Astrocyte (in vitro differentiated cells and primary cell): ENCODE measurements at regions not wholly inside any gene's neighbourhood (a gene's known extent, or its start where the extent isn't known, plus 50 kb on each side); places are given as distances from the start of the nearest gene placed in this dataset.

Experiments
- DNase-seq: peaks from one replicate; pipeline ENCODE4 v3.0.0-alpha.2; 2010; ENCODE audit warnings: low read depth
- FAIRE-seq: peaks from 2 replicates; lab custom pipeline; 2011; peaks lifted over from hg19 to GRCh38; lab: Jason Lieb, UNC
- H2AFZ ChIP-seq: 2 replicates; pipeline ENCODE4 v1.6.0; 2012; ENCODE audit warnings: low read depth, low read length, inconsistent platforms
- H3K27ac ChIP-seq: 2 replicates; pipeline ENCODE4 v1.5.1; 2011; ENCODE audit warnings: low read depth, low read length, inconsistent platforms
- H3K27me3 ChIP-seq: 2 replicates; pipeline ENCODE4 v1.6.0; 2011; ENCODE audit warnings: low read length, inconsistent platforms; ENCODE audit not compliant: insufficient read depth
- H3K36me3 ChIP-seq: 2 replicates; pipeline ENCODE4 v1.5.1; 2011; ENCODE audit warnings: low read length, inconsistent platforms; ENCODE audit not compliant: insufficient read depth
- H3K4me1 ChIP-seq: 2 replicates; pipeline ENCODE4 v1.5.1; 2011; ENCODE audit warnings: low read length, inconsistent platforms; ENCODE audit not compliant: insufficient read depth
- H3K4me2 ChIP-seq: 2 replicates; pipeline ENCODE4 v1.6.0; 2012; ENCODE audit warnings: low read length, inconsistent platforms
- H3K4me3 ChIP-seq: 2 replicates; pipeline ENCODE4 v1.5.1; 2011; ENCODE audit warnings: low read depth, mild to moderate bottlenecking, low read length, inconsistent platforms; ENCODE audit not compliant: insufficient read depth
- H3K79me2 ChIP-seq: 2 replicates; pipeline ENCODE4 v1.6.0; 2012; ENCODE audit warnings: mild to moderate bottlenecking, low read length, inconsistent platforms; ENCODE audit not compliant: insufficient read depth
- H3K9ac ChIP-seq: 2 replicates; pipeline ENCODE4 v1.6.0; 2012; ENCODE audit warnings: mild to moderate bottlenecking, low read length, inconsistent platforms
- H3K9me3 ChIP-seq: 2 replicates; pipeline ENCODE4 v1.5.1; 2012; ENCODE audit warnings: low read depth, mild to moderate bottlenecking, low read length, inconsistent platforms; ENCODE audit not compliant: insufficient read depth
- H4K20me1 ChIP-seq: 2 replicates; pipeline ENCODE4 v1.6.0; 2012; ENCODE audit warnings: low read length, inconsistent platforms; ENCODE audit not compliant: insufficient read depth
- H3K27ac Mint-ChIP-seq: one replicate; pipeline ENCODE4 v1.8.0; 2021; ENCODE audit warnings: mild to moderate bottlenecking, mixed read lengths; ENCODE audit not compliant: unreplicated experiment
- H3K27me3 Mint-ChIP-seq: one replicate; pipeline ENCODE4 v1.8.0; 2021; ENCODE audit warnings: low read depth, mixed read lengths; ENCODE audit not compliant: unreplicated experiment
- H3K36me3 Mint-ChIP-seq: one replicate; pipeline ENCODE4 v1.8.0; 2021; ENCODE audit warnings: low read depth, mixed read lengths; ENCODE audit not compliant: unreplicated experiment
- H3K4me1 Mint-ChIP-seq: one replicate; pipeline ENCODE4 v1.8.0; 2021; ENCODE audit warnings: low read depth, mixed read lengths; ENCODE audit not compliant: unreplicated experiment
- H3K4me3 Mint-ChIP-seq: one replicate; pipeline ENCODE4 v1.8.0; 2021; ENCODE audit warnings: mild to moderate bottlenecking, moderate library complexity, mixed read lengths; ENCODE audit not compliant: unreplicated experiment
- H3K9me3 Mint-ChIP-seq: one replicate; pipeline ENCODE4 v1.8.0; 2021; ENCODE audit warnings: mild to moderate bottlenecking, mixed read lengths; ENCODE audit not compliant: unreplicated experiment
- CTCF ChIP-seq: IDR thresholded peaks from 2 replicates; pipeline ENCODE4 v1.5.1; 2011; ENCODE audit warnings: low read depth, mild to moderate bottlenecking, inconsistent platforms, low read length, moderate library complexity; ENCODE audit not compliant: insufficient read depth
- EZH2 ChIP-seq: IDR thresholded peaks from 2 replicates; pipeline ENCODE4 v1.6.1; 2012; ENCODE audit warnings: mild to moderate bottlenecking, low read length, inconsistent platforms; ENCODE audit not compliant: insufficient read depth

DNA sequence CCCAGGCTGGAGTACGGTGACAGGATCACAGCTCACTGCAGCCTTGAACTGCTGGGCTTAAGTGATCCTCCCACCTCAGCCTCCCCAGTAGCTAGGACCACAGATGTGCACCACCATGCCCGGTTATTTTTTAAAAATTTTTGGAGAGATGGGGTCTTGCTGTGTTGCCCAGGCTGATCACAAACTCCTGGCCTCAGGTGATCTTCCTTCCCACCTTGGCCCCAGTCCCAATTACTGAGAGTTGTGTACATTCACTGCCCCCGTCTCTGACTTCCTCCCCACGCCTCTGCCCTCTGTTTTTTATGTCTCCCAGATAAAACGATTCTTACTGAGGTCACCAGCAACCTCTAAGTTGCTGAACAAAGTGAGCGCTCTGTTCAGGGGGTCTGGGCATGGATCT is 87.7 kb downstream of the LINGO1 start:
- no peaks in the 10 kb centered on the region for H3K9me3 Mint-ChIP-seq
- Histone ChIP-seq H3K27me3 (no peaks in the 10 kb centered on the region), H2AFZ (no peak overlapping the region), H3K4me3 (no peak overlapping the region), H4K20me1 (no peaks in the 10 kb centered on the region), H3K4me2 (no peak overlapping the region), H3K36me3 (no peaks in the 10 kb centered on the region), H3K27ac (no peak overlapping the region), H3K9ac (no peak overlapping the region), H3K4me1 (peaks cover 20% of the 10 kb centered on the region), H3K79me2 (no peaks in the 10 kb centered on the region), H3K9me3 (no peaks in the 10 kb centered on the region)
- peaks cover 14% of the 10 kb centered on the region for H3K27me3 Mint-ChIP-seq
- no peaks in the 10 kb centered on the region for H3K36me3 Mint-ChIP-seq
- TF ChIP-seq CTCF, result no peak
- no peak for TF ChIP-seq EZH2
- DNase-seq (no peak), FAIRE-seq (no peak)
- H3K4me1 Mint-ChIP-seq, result peaks cover 23% of the 10 kb centered on the region
- no peak overlapping the region for H3K4me3 Mint-ChIP-seq
- peak overlapping the region; percentile 41 for H3K27ac Mint-ChIP-seq

GRCh38 chr15:77544162-77544561 is 88.5 kb downstream of the LINGO1 start:
- H3K4me1 Mint-ChIP-seq, result peaks cover 26% of the 10 kb centered on the region
- TF ChIP-seq CTCF, result no peak
- TF ChIP-seq EZH2, result no peak
- no peaks in the 10 kb centered on the region for H4K20me1 ChIP-seq
- no peaks in the 10 kb centered on the region for H3K9me3 Mint-ChIP-seq
- H3K27ac Mint-ChIP-seq, result no peak overlapping the region
- peaks cover 14% of the 10 kb centered on the region for H3K27me3 Mint-ChIP-seq
- H3K4me1 ChIP-seq, result peaks cover 20% of the 10 kb centered on the region
- no peak for DNase-seq
- H3K79me2 ChIP-seq, result no peaks in the 10 kb centered on the region
- H3K9me3 ChIP-seq, result no peaks in the 10 kb centered on the region
- no peaks in the 10 kb centered on the region for H3K36me3 ChIP-seq
- no peak overlapping the region for H3K4me3 Mint-ChIP-seq
- H3K4me2 ChIP-seq, result no peak overlapping the region
- no peak overlapping the region for H3K9ac ChIP-seq
- H2AFZ ChIP-seq, result no peak overlapping the region
- no peak overlapping the region for H3K27ac ChIP-seq
- H3K27me3 ChIP-seq, result no peaks in the 10 kb centered on the region
- no peak overlapping the region for H3K4me3 ChIP-seq
- H3K36me3 Mint-ChIP-seq, result no peaks in the 10 kb centered on the region
- no peak for FAIRE-seq

GRCh38 chr15:77543159-77543882 is 89.4 kb downstream of the LINGO1 start:
- H3K27me3 Mint-ChIP-seq, result peaks cover 19% of the 10 kb centered on the region
- peak; percentile 52 for DNase-seq
- H3K4me3 Mint-ChIP-seq, result no peak overlapping the region
- no peaks in the 10 kb centered on the region for H3K36me3 ChIP-seq
- peak overlapping the region; percentile 53 for H3K4me3 ChIP-seq
- TF ChIP-seq CTCF (peak; percentile 94), EZH2 (no peak)
- H3K27me3 ChIP-seq, result no peaks in the 10 kb centered on the region
- no peaks in the 10 kb centered on the region for H3K9me3 ChIP-seq
- peak overlapping the region; percentile 87 for H2AFZ ChIP-seq
- H3K9ac ChIP-seq, result peak overlapping the region; percentile 74
- H4K20me1 ChIP-seq, result no peaks in the 10 kb centered on the region
- H3K4me1 Mint-ChIP-seq, result peaks cover 29% of the 10 kb centered on the region
- H3K79me2 ChIP-seq, result no peaks in the 10 kb centered on the region
- H3K9me3 Mint-ChIP-seq, result no peaks in the 10 kb centered on the region
- H3K4me2 ChIP-seq, result peak overlapping the region; percentile 86
- FAIRE-seq, result no peak
- no peaks in the 10 kb centered on the region for H3K36me3 Mint-ChIP-seq
- no peak overlapping the region for H3K27ac ChIP-seq
- no peak overlapping the region for H3K27ac Mint-ChIP-seq
- H3K4me1 ChIP-seq, result peaks cover 20% of the 10 kb centered on the region
